Heart right ventricle (tissue), 16 donors: ENCODE measurements at regions not wholly inside any gene's neighbourhood (a gene's known extent, or its start where the extent isn't known, plus 50 kb on each side); places are given as distances from the start of the nearest gene placed in this dataset.
A peak's percentile ranks its signal among the peaks of the same experiment; 100 is the strongest.

ENCODE experiments used
- ATAC-seq, 8 donors: fragments of 200-7000 bp; cut with Tn5 transposase; one replicate each; pipeline ENCODE4 v1.9.1; 2020; ENCODE audit warnings: mild to moderate bottlenecking in 8 of 8, moderate library complexity in 8 of 8, moderate number of reproducible peaks in 1 of 8
- DNase-seq, 2 donors: peaks; one replicate each; pipeline ENCODE4 v3.0.0-alpha.2; 2020
- H3K27ac ChIP-seq, 10 donors: fragments of 200-600 bp; sonication (generic) in 2 of 10; one replicate each; pipeline versions ENCODE4 v1.5.0 to v1.8.0; 2020 to 2022; ENCODE audit warnings: mild to moderate bottlenecking in 3 of 10
- H3K27me3 ChIP-seq, 7 donors: fragments of 200-600 bp; one replicate each; pipeline ENCODE4 v1.8.0; 2021 to 2022; ENCODE audit warnings: mild to moderate bottlenecking in 2 of 7
- H3K36me3 ChIP-seq, 9 donors: fragments of 200-600 bp; sonication (generic) in 1 of 9; one replicate each; pipeline versions ENCODE4 v1.5.0 to v1.8.0; 2020 to 2022; ENCODE audit warnings: mild to moderate bottlenecking in 2 of 9
- H3K4me1 ChIP-seq, 9 donors: fragments of 200-600 bp; sonication (generic) in 1 of 9; one replicate each; pipeline versions ENCODE4 v1.5.0 to v1.8.0; 2020 to 2022; ENCODE audit warnings: mild to moderate bottlenecking in 4 of 9
- H3K4me3 ChIP-seq, 10 donors: fragments of 200-600 bp; sonication (generic) in 2 of 10; one replicate each; pipeline versions ENCODE4 v1.5.0 to v1.8.0; 2020 to 2022; ENCODE audit warnings: mild to moderate bottlenecking in 7 of 10, moderate library complexity in 2 of 10
- H3K9me3 ChIP-seq, 11 donors: fragments of 200-600 bp in 10 of 11; sonication (generic) in 2 of 11; one replicate each; pipeline versions ENCODE4 v1.5.0 to v1.8.0; 2013 to 2022; ENCODE audit warnings: mild to moderate bottlenecking in 2 of 11, control low read depth in 1 of 11, moderate library complexity in 1 of 11
- WGBS, 2 donors: extraction: QIAGEN DNeasy Blood & Tissue Kit; methylation state at CpG; one replicate each; pipeline ENCODE4 v1.1.7; 2013; ENCODE audit warnings: inconsistent platforms in 1 of 2; 5-methylcytosine and 5-hydroxymethylcytosine counted together
- intact Hi-C, 10 donors: fragments of 100-400 bp; cut with DNase I; formaldehyde crosslinking; loops; one replicate each; pipeline versions ENCODE4 v1.11.1 to v1.14.2; 2022
- TF ChIP-seq, protein P1 (sequence below), 9 donors: fragments of 200-600 bp; sonication (generic) in 2 of 9; IDR thresholded peaks; one replicate each; pipeline versions ENCODE4 v1.5.0 to v1.8.0; 2021 to 2022; ENCODE audit warnings: antibody characterized with exemption in 9 of 9, mild to moderate bottlenecking in 5 of 9, moderate library complexity in 1 of 9
- donor health status: Arrhythmogenic right ventricular cardiomyopathy.
- donor health status: ischemic (EF 13 %, LVEDD 7.1; RV severe dilation, severe dysfunction).
- donor health status: healthy with polysubstance abuse.
- donor health status: DM: no; HTN: yes; CAD: no.
- donor health status: DM: no; HTN: no; CAD: no.
- donor health status: ischemic (EF 25% LVEDD 6.9; RV normal size, moderate dysfunction).
- donor health status: ischemic (EF 25% LVEDD 5.7; RV mildly dilated, moderate dysfunction).
- donor health status: healthy.
- donor health status: DM: yes; HTN: yes; CAD: no.
- donor health status: Ischemic cardiomyopathy.
- donor health status: ischemic (EF 35%, LVEDD 5.7; RV mildly dilated, moderate dysfunction).
- donor health status: nonischemic (EF 11% LVEDD 7.7; RV severe dilation, severe dysfunction).
- donor health status: DM: yes; HTN: yes; CAD: no.
- donor health status: PGD.
- donor health status: ischemic (EF 29% LVEDD 5.4; RV normal size, mild dysfunction).
- donor health status: nonischemic (EF 23%, LVEDD 6.1; RV moderate dilation, normal function).

DNA sequence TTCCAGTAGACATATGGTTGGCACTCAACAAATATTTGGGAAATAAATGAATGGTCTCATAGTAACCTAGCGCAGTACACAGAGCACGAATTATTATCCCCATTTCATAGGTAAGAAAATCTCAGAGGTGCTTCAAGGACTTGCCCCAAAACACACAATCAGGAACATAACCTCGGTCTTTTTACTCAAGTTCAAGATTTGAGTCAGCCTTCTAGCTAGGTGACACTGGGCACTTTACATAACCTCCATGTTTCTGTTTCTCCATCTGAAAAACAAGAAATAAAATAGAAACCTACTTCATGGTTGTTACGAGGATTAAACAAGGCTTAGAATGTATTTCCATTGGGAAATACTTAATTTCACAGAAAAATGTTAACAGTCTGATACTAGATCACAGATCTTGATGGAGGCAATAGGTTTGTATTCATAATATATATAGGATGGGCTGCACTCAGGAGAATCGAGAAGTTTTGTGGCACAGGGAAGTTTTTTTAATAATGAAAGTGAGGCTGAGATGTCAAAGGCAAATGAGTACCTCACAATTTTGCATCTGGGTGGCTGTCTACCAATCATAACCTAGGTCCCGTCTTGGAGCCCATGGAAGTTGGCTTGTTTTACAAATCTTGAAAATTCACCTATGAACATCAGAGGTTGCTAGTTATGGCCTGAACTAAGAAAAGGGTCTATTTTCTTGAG is 147.4 kb upstream of the ZC3H12C start:
- WGBS, 2 donors = 58 to 61% methylated on average over 6 of the region's 6 CpGs
- Histone ChIP-seq H3K4me1 (peaks cover 0 to 9% (median 4%) of the 10 kb centered on the region in 9 donors), H3K36me3 (no peaks in the 10 kb centered on the region), H3K27ac (peak overlapping the region in 2 of 10 donors; percentile 34 to 65), H3K27me3 (no peaks in the 10 kb centered on the region), H3K4me3 (peak overlapping the region in 5 of 10 donors; percentile 11 to 42 (median 37)), H3K9me3 (no peaks in the 10 kb centered on the region)
- intact Hi-C loops = loop anchor here in 9 of 10 donors (1.0 to 10.0 kb wide), 16 partner anchors 147 to 489 kb away; partner anchors contain the start of genes ZC3H12C (in 4 of the 9) and FDX1 (in 1 of the 9)
- TF ChIP-seq, protein P1, sequence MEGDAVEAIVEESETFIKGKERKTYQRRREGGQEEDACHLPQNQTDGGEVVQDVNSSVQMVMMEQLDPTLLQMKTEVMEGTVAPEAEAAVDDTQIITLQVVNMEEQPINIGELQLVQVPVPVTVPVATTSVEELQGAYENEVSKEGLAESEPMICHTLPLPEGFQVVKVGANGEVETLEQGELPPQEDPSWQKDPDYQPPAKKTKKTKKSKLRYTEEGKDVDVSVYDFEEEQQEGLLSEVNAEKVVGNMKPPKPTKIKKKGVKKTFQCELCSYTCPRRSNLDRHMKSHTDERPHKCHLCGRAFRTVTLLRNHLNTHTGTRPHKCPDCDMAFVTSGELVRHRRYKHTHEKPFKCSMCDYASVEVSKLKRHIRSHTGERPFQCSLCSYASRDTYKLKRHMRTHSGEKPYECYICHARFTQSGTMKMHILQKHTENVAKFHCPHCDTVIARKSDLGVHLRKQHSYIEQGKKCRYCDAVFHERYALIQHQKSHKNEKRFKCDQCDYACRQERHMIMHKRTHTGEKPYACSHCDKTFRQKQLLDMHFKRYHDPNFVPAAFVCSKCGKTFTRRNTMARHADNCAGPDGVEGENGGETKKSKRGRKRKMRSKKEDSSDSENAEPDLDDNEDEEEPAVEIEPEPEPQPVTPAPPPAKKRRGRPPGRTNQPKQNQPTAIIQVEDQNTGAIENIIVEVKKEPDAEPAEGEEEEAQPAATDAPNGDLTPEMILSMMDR (IDR thresholded peaks at IDR 0.05) = no peak
- no peak for DNase-seq
- peak in 5 of 8 donors; percentile 6 to 36 (median 29) for ATAC-seq

DNA sequence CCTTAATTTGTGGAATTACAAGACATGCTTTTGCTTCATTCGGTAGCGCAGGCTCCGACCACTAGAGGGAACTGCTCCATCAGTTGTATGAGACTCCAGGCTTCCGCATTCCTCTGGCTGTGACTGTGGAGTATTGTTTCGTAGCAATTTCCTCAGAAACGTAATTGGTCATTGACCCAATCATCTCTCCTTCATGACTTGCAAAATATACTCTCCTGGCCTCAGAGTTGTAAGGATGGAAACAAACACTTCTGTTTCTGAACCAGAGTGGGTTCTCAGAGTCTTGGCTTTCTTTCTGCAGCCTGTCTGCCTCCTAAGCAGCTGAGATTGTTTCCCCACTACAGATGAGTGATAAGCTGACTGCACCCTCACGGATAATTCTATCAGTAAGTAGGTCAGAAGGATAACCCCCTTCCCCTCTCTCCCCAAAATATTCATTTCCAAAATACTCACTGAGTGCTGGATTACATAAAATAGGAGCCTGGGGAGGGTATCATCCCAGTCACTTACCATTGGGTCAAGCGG is 146.8 kb upstream of the ZC3H12C start:
- H3K27me3 ChIP-seq = no peaks in the 10 kb centered on the region
- no peaks in the 10 kb centered on the region for H3K9me3 ChIP-seq
- 11 to 12% methylated on average over 8 of the region's 8 CpGs for WGBS, 2 donors
- peaks cover 0 to 9% (median 4%) of the 10 kb centered on the region in 9 donors for H3K4me1 ChIP-seq
- peak overlapping the region in 9 of 10 donors; percentile 34 to 77 (median 52) for H3K27ac ChIP-seq
- TF ChIP-seq, protein P1 (IDR thresholded peaks at IDR 0.05) = peak; percentile 75 to 95 (median 92)
- intact Hi-C loops = loop anchor here in 9 of 10 donors (1.0 to 10.0 kb wide), 16 partner anchors 146 to 488 kb away; partner anchors contain the start of genes ZC3H12C (in 4 of the 9) and FDX1 (in 1 of the 9)
- H3K36me3 ChIP-seq = no peaks in the 10 kb centered on the region
- ATAC-seq (peak; percentile 90 to 100 (median 98)), DNase-seq (peak; percentile 74 to 88)
- H3K4me3 ChIP-seq = peak overlapping the region in 8 of 10 donors; percentile 11 to 42 (median 35)

DNA sequence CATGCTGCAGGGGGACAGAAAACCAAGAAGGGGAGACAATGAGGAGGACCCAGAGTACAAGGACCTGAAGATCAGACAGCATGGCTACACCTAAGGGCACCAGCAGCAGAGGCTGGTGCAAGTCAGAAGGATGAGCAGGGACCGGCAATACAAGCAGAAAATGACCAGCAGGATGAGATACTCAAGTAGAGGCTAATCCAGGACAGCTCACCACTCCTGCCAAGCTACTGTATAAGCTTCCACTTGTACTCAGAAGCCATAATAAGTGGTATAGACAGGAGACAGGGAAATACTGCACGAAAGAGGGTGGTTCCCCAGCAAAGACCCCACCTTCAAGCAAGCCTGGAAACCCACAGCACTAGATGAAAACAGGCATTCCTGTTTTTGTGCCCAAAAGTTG is 138.7 kb upstream of the ZC3H12C start:
- no peaks in the 10 kb centered on the region for H3K4me1 ChIP-seq
- 90 to 93% methylated on average over 2 of the region's 2 CpGs for WGBS, 2 donors
- DNase-seq (no peak), ATAC-seq (no peak)
- intact Hi-C loops = loop anchor here in 4 of 10 donors (5.0 to 10.0 kb wide), 5 partner anchors 130 to 480 kb away; partner anchors contain the start of gene ZC3H12C (in 2 of the 4)
- no peak overlapping the region for H3K4me3 ChIP-seq
- H3K27me3 ChIP-seq = peaks cover 0 to 8% (median 0%) of the 10 kb centered on the region in 7 donors
- TF ChIP-seq, protein P1 (IDR thresholded peaks at IDR 0.05) = no peak
- no peaks in the 10 kb centered on the region for H3K36me3 ChIP-seq
- H3K27ac ChIP-seq = no peak overlapping the region
- H3K9me3 ChIP-seq = no peaks in the 10 kb centered on the region

DNA sequence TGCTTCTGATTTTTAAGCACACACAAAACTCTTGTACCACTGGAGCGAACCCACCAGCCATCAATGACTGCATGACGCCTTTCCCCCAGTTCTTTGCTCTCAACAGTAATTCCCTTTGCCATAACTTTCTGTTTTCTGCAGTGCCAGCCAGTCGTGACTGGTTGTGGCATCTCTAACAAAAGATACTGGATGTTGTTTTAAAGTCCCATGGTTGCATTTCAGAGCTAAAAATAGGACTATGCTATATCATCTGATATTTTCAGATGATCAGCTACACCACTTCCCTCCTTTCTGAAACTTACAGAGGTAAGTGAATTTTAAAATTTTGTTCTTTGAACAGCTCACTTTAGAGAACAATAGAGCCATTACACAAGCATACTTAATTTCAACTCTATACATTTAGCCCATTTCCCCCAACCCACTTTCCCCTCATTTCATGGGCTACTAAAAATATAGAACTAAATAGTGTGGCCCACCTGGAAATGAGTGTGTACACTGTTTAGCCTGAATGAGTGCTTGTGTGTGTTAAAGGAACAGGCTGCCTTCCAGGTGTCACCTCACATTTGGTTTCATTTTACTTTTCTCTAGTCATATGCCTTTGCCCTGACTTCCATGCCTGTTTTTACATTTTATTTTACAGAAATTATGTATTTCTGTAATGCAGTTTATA is 136.9 kb upstream of the ZC3H12C start:
- intact Hi-C loops = loop anchor here in 4 of 10 donors (10.0 kb wide), 4 partner anchors 129 to 479 kb away; no protein-coding TSS in a partner anchor
- no peak for ATAC-seq
- TF ChIP-seq, protein P1 (IDR thresholded peaks at IDR 0.05) = no peak
- no peaks in the 10 kb centered on the region for H3K36me3 ChIP-seq
- no peak for DNase-seq
- peaks cover 0 to 8% (median 0%) of the 10 kb centered on the region in 7 donors for H3K27me3 ChIP-seq
- peaks cover 0 to 11% (median 0%) of the 10 kb centered on the region in 9 donors for H3K4me1 ChIP-seq
- no peaks in the 10 kb centered on the region for H3K9me3 ChIP-seq
- H3K27ac ChIP-seq = no peak overlapping the region
- H3K4me3 ChIP-seq = no peak overlapping the region
- 78 to 82% methylated on average over 3 of the region's 3 CpGs for WGBS, 2 donors
